CD1c-positive myeloid dendritic cell (primary cell): ENCODE measurements at regions not wholly inside any gene's neighbourhood (a gene's known extent, or its start where the extent isn't known, plus 50 kb on each side); places are given as distances from the start of the nearest gene placed in this dataset.

ENCODE experiments used
- DNase-seq: peaks from one replicate; pipeline ENCODE4 v3.0.0-alpha.2; 2016; ENCODE audit errors: extremely low spot score

GRCh38 chr18:72181241-72181764, 362.8 kb downstream of the CBLN2 start:
- no peak for DNase-seq

- no peak for DNase-seq
These were observed 363.5 kb downstream of the CBLN2 start for GRCh38 chr18:72180689-72181088.

GRCh38 chr18:72174972-72175649, 369.0 kb downstream of the CBLN2 start:
- no peak for DNase-seq

GRCh38 chr18:72171596-72171995, 372.5 kb downstream of the CBLN2 start:
- no peak for DNase-seq

- DNase-seq: no peak
These were observed 382.5 kb downstream of the CBLN2 start for GRCh38 chr18:72161691-72162090.

GRCh38 chr18:72160510-72161445, 383.4 kb downstream of the CBLN2 start:
- DNase-seq: no peak

GRCh38 chr18:72155327-72155726, 388.8 kb downstream of the CBLN2 start:
- no peak for DNase-seq

- no peak for DNase-seq
These were observed 389.2 kb downstream of the CBLN2 start for GRCh38 chr18:72154926-72155325.

GRCh38 chr18:72152935-72153334, 391.2 kb downstream of the CBLN2 start:
- no peak for DNase-seq

- DNase-seq: no peak
These were observed 396.3 kb downstream of the CBLN2 start for GRCh38 chr18:72147830-72148229.

GRCh38 chr18:72140007-72140406, 404.1 kb downstream of the CBLN2 start:
- DNase-seq: no peak

- DNase-seq: no peak
These were observed 415.5 kb downstream of the CBLN2 start for GRCh38 chr18:72128649-72129048.

GRCh38 chr18:72122103-72122502, 422.0 kb downstream of the CBLN2 start:
- no peak for DNase-seq

GRCh38 chr18:72119082-72119481, 425.1 kb downstream of the CBLN2 start:
- no peak for DNase-seq

- no peak for DNase-seq
These were observed 429.1 kb downstream of the CBLN2 start for GRCh38 chr18:72114801-72115594.

GRCh38 chr18:72107647-72108383, 436.3 kb downstream of the CBLN2 start:
- no peak for DNase-seq

GRCh38 chr18:72104851-72105250, 439.3 kb downstream of the CBLN2 start:
- no peak for DNase-seq

- DNase-seq: no peak
These were observed 441.7 kb downstream of the CBLN2 start for GRCh38 chr18:72102412-72102811.

GRCh38 chr18:72100465-72101004, 443.6 kb downstream of the CBLN2 start:
- DNase-seq: no peak

GRCh38 chr18:72091369-72091768, 452.8 kb downstream of the CBLN2 start:
- DNase-seq: no peak

GRCh38 chr18:72089432-72089831, 454.7 kb downstream of the CBLN2 start:
- no peak for DNase-seq
